ENCODE measurements at regions not wholly inside any gene's neighbourhood (a gene's known extent, or its start where the extent isn't known, plus 50 kb on each side); places are given as distances from the start of the nearest gene placed in this dataset.

DNA sequence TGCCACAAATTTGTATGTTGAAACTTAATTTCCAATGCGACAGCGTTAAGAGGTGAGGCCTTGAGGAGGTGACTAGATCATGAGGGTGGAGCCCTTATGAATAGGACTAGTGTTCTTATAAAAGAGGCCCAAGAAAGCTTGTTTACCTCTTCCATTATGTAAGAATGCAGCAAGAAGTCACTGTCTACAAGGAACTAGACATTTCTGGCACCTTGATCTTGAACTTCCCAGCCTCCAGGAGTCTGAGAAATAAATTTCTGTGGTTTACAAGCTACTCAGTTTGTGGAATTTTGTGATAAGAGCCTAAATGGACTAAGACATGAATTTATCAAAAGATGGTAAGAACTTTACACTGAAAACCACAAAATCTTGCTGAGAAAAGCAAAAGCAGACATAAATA lies 173.6 kb upstream of the SGK1 start:
- POLR2A ChIA-PET: no interaction called here
- TF ChIP-seq, protein P1, sequence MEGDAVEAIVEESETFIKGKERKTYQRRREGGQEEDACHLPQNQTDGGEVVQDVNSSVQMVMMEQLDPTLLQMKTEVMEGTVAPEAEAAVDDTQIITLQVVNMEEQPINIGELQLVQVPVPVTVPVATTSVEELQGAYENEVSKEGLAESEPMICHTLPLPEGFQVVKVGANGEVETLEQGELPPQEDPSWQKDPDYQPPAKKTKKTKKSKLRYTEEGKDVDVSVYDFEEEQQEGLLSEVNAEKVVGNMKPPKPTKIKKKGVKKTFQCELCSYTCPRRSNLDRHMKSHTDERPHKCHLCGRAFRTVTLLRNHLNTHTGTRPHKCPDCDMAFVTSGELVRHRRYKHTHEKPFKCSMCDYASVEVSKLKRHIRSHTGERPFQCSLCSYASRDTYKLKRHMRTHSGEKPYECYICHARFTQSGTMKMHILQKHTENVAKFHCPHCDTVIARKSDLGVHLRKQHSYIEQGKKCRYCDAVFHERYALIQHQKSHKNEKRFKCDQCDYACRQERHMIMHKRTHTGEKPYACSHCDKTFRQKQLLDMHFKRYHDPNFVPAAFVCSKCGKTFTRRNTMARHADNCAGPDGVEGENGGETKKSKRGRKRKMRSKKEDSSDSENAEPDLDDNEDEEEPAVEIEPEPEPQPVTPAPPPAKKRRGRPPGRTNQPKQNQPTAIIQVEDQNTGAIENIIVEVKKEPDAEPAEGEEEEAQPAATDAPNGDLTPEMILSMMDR (IDR thresholded peaks at IDR 0.05; ENCODE audit: control extremely low read depth, extremely low read depth, low read depth, missing control alignments): no peak
- DNase-seq (ENCODE audit: extremely low spot score): no peak
- CTCF ChIA-PET: interaction anchor here (1.9 kb wide), 1 partner anchor 12 kb away, joined by 5 read pairs; no protein-coding TSS in a partner anchor

DNA sequence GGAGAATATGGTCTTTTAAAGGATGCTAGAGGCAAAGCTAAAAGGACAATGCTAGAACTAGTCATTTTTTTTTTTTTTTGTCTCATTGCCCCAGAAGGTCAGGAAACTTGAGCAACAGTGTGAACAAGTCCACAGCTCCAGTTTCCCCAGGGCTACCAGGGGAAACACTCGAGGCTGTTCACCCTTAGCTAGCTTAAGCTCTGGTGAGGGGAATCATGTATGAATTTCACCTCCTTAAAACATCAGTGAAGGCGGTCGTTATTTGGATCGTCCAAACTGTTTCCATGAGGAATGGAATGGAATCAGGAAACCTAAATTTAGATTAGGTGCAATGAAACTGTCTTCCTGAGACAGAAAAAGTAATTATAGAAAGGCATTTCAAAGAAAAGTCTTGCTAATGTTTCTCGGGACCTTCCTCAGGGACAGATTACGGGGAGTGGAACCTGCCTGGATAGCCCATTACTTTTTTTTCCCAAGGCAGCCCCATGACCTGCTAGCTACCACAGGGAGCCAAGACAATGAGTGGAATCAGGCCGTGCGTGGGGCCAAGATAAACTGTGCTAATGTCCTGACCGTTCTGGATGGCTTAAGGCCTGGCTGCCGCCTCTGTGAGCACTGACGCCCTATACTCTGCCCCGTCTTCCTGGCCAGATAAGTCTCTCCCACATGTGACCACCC lies 164.8 kb upstream of the SGK1 start:
- ChIA-PET CTCF (no interaction called here), POLR2A (no interaction called here)
- TF ChIP-seq, protein P1 (IDR thresholded peaks at IDR 0.05; ENCODE audit: control extremely low read depth, extremely low read depth, low read depth, missing control alignments): no peak
- DNase-seq (ENCODE audit: extremely low spot score): no peak

DNA sequence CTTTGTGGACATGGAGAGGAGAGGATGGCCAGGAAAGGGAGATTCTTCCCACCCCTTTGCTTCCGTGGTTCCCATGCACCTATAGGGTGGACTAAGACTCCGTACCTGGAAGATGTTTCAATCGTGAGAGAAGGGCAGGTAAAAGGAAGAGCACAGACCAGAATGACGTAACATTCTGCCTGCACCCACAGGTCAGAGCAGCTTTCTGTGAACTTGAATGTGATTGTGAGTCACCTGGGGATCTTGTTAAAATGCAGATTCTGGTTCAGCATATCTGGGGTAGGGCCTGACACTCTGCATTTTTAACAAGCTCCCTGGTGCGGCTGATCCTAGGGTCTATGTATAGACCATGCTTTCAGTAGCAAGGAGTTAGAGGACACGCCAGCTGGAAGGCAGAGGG lies 164.1 kb upstream of the SGK1 start:
- no peak for DNase-seq (ENCODE audit: extremely low spot score)
- TF ChIP-seq, protein P1 (IDR thresholded peaks at IDR 0.05; ENCODE audit: control extremely low read depth, extremely low read depth, low read depth, missing control alignments): no peak
- ChIA-PET POLR2A (no interaction called here), CTCF (interaction anchor here (0.6 to 1.8 kb wide), 2 partner anchors 28 to 210 kb away, joined by 3 to 4 read pairs; no protein-coding TSS in a partner anchor)

DNA sequence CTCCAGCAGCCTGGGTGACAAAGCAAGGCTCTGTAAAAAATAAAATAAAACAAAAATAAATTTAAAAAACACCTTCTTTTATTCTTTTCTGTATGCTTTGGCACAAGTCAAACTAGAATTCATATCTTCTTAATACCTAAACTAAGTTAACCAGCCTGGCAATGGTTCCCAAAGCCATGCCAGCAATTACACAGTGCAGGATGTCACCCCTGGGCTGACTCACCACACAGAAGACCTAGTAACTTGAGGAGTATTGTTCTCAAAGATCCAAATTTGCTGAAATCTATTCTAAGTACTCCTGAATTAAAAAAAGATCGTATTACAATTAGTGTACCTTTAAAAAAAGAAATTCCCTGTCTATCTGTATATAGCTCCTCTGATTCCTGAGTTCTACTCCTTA lies 162.7 kb upstream of the SGK1 start:
- DNase-seq (ENCODE audit: extremely low spot score): no peak
- ChIA-PET CTCF (interaction anchor here (1.3 to 1.8 kb wide), 2 partner anchors 29 to 34 kb away, joined by 4 read pairs; no protein-coding TSS in a partner anchor), POLR2A (no interaction called here)
- TF ChIP-seq, protein P1 (IDR thresholded peaks at IDR 0.05; ENCODE audit: control extremely low read depth, extremely low read depth, low read depth, missing control alignments): no peak

DNA sequence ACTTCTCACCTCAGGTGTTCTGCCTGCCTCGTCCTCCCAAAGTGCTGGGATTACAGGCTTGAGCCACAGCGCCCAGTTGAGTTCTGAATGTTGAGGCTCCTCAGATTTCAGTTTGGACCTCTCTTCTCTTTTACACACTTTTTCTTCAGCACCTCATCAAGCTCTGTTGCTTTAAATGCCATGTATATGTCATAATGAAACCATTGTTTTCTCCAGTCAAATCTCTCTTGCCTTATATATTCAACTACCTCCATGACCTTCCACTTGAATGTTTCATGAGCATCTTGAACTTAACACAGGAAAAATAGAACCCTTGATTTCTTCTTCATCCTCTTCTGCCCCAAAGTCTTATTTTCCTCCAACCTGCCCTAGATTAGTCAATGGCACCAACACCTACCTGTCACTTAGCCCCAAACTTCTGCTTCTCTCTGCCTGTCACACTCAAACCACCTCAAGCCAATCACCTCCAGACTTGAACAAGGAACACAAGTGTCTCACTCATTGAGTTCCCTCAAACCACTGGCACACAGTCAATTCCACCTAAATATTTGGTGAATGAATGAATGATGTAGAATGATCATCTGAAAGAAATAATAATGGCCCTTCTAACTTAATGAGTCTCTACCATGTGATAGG lies 161.0 kb upstream of the SGK1 start:
- POLR2A ChIA-PET: interaction anchor here (0.6 kb wide), 1 partner anchor 87 kb away, joined by 3 read pairs; no protein-coding TSS in a partner anchor
- CTCF ChIA-PET: interaction anchor here (1.4 to 1.6 kb wide), 3 partner anchors 10 to 139 kb away, joined by 3 to 4 read pairs (median 3); no protein-coding TSS in a partner anchor
- DNase-seq (ENCODE audit: extremely low spot score): no peak
- TF ChIP-seq, protein P1 (IDR thresholded peaks at IDR 0.05; ENCODE audit: control extremely low read depth, extremely low read depth, low read depth, missing control alignments): no peak

DNA sequence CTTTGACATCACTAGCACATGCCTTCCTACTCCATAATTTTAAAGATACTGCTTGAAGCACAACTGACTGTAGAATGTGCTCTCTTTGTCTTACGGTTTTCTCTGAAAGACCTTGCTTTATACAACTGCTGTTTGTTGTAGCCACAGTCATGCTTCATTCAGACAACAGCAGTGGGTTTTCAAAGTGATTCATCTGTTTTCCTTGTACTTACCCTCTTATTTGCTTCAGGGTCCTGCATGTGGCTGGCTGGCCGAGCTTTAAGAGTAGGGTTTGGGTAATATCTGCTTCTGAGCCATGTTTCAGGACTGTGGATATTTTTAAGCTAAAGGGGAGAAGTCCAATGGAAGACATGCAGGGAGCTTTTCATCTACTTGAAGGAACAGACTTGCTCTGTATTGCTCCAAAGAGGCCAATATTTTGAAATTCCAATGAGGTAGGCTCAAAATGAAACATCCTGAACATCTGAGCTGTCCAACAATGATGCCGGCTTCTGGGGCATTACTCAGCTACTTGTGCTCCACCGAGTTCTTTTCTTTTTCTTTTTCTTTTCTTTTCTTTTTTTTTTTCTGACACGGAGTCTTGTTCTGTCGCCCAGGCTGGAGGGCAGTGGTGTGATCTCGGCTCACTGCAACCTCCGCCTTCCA lies 160.2 kb upstream of the SGK1 start:
- TF ChIP-seq, protein P1 (IDR thresholded peaks at IDR 0.05; ENCODE audit: control extremely low read depth, extremely low read depth, low read depth, missing control alignments): no peak
- ChIA-PET POLR2A (interaction anchor here (0.6 kb wide), 1 partner anchor 86 kb away, joined by 3 read pairs; no protein-coding TSS in a partner anchor), CTCF (interaction anchor here (1.4 to 1.6 kb wide), 3 partner anchors 9 to 138 kb away, joined by 3 to 4 read pairs (median 3); no protein-coding TSS in a partner anchor)
- no peak for DNase-seq (ENCODE audit: extremely low spot score)
